NCI-H748 treated with DMSO at 0.1 percent for 48 hours (cell line): ENCODE measurements at regions not wholly inside any gene's neighbourhood (a gene's known extent, or its start where the extent isn't known, plus 50 kb on each side); places are given as distances from the start of the nearest gene placed in this dataset.

Experiments
- DNase-seq: peaks from one replicate; lab custom pipeline; 2025; lab: John Stamatoyannopoulos, UW

GRCh38 chr3:27590437-27591298, 106.5 kb upstream of the SLC4A7 start:
- DNase-seq, result no peak

GRCh38 chr3:27589795-27590194, 105.6 kb upstream of the SLC4A7 start:
- no peak for DNase-seq

GRCh38 chr3:27585429-27585828, 101.2 kb upstream of the SLC4A7 start:
- no peak for DNase-seq

GRCh38 chr3:27584874-27585273, 100.7 kb upstream of the SLC4A7 start:
- DNase-seq, result no peak

GRCh38 chr3:27581852-27582251, 97.7 kb upstream of the SLC4A7 start:
- no peak for DNase-seq

GRCh38 chr3:27578032-27578431, 93.8 kb upstream of the SLC4A7 start:
- DNase-seq, result no peak

- no peak for DNase-seq
Observed at GRCh38 chr3:27577504-27577903, 93.3 kb upstream of the SLC4A7 start.

- DNase-seq, result no peak
Observed at GRCh38 chr3:27576171-27576570, 92.0 kb upstream of the SLC4A7 start.

- no peak for DNase-seq
Observed at GRCh38 chr3:27575499-27575898, 91.3 kb upstream of the SLC4A7 start.

GRCh38 chr3:27574438-27574795, 90.2 kb upstream of the SLC4A7 start:
- no peak for DNase-seq

- DNase-seq, result no peak
Observed at GRCh38 chr3:27573780-27574437, 89.7 kb upstream of the SLC4A7 start.

GRCh38 chr3:27573138-27573537, 89.0 kb upstream of the SLC4A7 start:
- DNase-seq, result no peak

GRCh38 chr3:27571345-27571744, 87.2 kb upstream of the SLC4A7 start:
- DNase-seq, result no peak

GRCh38 chr3:27570421-27571106, 86.4 kb upstream of the SLC4A7 start:
- DNase-seq, result no peak

GRCh38 chr3:27568393-27568792, 84.2 kb upstream of the SLC4A7 start:
- DNase-seq, result no peak

- DNase-seq, result no peak
Observed at GRCh38 chr3:27567251-27567650, 83.1 kb upstream of the SLC4A7 start.

GRCh38 chr3:27565201-27565852, 81.1 kb upstream of the SLC4A7 start:
- DNase-seq, result no peak

GRCh38 chr3:27561576-27561975, 77.4 kb upstream of the SLC4A7 start:
- DNase-seq, result no peak

- DNase-seq, result no peak
Observed at GRCh38 chr3:27560484-27561056, 76.4 kb upstream of the SLC4A7 start.

GRCh38 chr3:27559835-27560234, 75.7 kb upstream of the SLC4A7 start:
- no peak for DNase-seq

- DNase-seq, result no peak
Observed at GRCh38 chr3:27559381-27559780, 75.2 kb upstream of the SLC4A7 start.

GRCh38 chr3:27557411-27557810, 73.2 kb upstream of the SLC4A7 start:
- no peak for DNase-seq
